NB4 (cell line): ENCODE measurements at regions not wholly inside any gene's neighbourhood (a gene's known extent, or its start where the extent isn't known, plus 50 kb on each side); places are given as distances from the start of the nearest gene placed in this dataset.

Experiments
- CTCF ChIP-seq: IDR thresholded peaks from one replicate; pipeline ENCODE4 v1.5.1; 2012; ENCODE audit warnings: low read depth, low read length
- MAX ChIP-seq: IDR thresholded peaks from 2 replicates; pipeline ENCODE4 v1.6.1; 2011; ENCODE audit warnings: low read depth, low read length
- MYC ChIP-seq: IDR thresholded peaks from 2 replicates; pipeline ENCODE4 v1.6.1; 2011; ENCODE audit warnings: low read depth, low read length
- POLR2A ChIP-seq: IDR thresholded peaks from 2 replicates; pipeline ENCODE4 v1.6.1; 2011; ENCODE audit warnings: mild to moderate bottlenecking; ENCODE audit not compliant: insufficient read length; ENCODE audit errors: extremely low read depth

GRCh38 chr2:66930339-66931220 is 466.6 kb upstream of the ETAA1 start:
- no peak for TF ChIP-seq POLR2A
- TF ChIP-seq CTCF: no peak
- TF ChIP-seq MAX: no peak
- no peak for TF ChIP-seq MYC
